Amniotic epithelial cell (primary cell): ENCODE measurements at regions not wholly inside any gene's neighbourhood (a gene's known extent, or its start where the extent isn't known, plus 50 kb on each side); places are given as distances from the start of the nearest gene placed in this dataset.
"Not testable (repeated sequence)": the region's sequence is repeated elsewhere in the genome, so short reads cannot be mapped to it uniquely, and the experiment has no call there.

Source experiments
- DNase-seq: peaks from one replicate; pipeline ENCODE4 v3.0.0-alpha.2; 2010; ENCODE audit warnings: low read depth

DNA sequence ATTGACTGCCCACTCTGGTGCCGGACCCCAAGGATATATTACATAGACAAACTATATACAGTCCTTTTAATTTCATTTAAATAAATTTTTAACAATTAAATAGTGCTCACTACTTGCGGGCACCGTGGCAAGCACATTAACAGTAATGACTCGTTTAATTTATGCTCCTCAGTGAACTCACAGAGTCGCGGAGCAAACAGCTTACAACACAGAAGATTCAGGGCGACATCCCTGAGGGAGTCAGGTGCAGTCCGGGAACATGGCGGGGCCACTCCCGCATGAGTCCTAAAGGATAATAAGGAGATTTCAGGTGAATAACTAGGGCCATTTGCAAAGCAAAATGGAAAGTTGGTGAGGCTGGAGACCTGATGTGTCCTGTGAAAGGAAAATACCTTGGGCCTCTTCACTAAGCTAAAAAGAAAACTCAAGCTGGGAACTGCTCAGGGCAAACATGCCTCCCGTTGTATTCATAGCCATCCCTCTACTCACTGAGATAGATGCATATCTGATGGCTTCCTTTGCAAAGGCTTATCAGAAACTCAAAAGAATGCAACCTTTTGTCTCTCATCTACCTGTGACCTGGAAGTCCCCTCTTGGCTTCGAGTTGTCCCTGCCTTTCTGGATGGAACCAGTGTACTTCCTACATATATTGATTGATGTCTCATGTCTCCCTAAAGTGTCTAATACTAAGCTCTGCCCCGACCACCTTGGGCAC is 125.6 kb downstream of the KLF6 start:
- no peak for DNase-seq

DNA sequence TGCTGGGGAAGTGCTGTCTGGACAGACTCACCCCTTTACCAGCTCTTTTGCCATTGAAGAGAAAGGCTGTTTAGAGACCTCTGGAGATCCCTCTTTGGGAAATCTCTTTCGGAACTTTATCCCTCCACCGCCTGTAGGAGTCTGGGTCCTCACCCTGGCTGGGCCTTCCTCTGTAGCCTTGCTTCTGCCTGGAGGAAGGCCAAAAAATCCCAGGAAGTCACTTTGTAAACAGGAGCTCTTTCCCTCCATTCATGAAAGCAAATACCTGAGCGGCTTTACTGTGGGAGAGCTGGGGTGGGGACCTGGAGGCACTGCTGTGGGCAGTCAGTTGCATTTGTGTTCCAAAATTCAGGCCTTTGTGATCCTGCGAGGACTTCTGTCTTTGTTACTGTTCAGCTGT is 126.2 kb downstream of the KLF6 start:
- DNase-seq, result no peak

- no peak for DNase-seq
Measured at GRCh38 chr10:3656214-3656613, 128.8 kb downstream of the KLF6 start.

GRCh38 chr10:3655528-3655927 is 129.5 kb downstream of the KLF6 start:
- DNase-seq, result peak; percentile 17

GRCh38 chr10:3654980-3655379 is 130.0 kb downstream of the KLF6 start:
- no peak for DNase-seq

- DNase-seq, result peak; percentile 20
Measured at GRCh38 chr10:3654496-3654895, 130.5 kb downstream of the KLF6 start.

DNA sequence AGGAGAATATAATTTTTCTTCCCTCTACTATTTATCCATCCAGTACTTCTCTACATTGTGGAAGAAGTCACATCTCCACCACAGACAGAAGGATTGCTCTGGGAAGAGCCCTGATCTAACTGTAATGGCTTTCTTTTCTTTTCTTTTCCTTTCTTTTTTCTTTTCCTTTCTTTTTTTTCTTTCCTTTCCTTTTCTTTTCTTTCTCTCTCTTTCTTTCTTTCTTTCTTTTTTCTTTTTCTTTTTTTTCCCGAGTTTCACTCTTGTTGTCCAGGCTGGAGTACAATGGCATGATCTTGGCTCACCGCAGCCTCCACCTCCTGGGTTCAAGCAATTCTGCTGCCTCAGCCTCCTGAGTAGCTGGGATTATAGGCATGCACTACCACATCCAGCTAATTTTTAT is 131.7 kb downstream of the KLF6 start:
- DNase-seq, result not testable (repeated sequence)

DNA sequence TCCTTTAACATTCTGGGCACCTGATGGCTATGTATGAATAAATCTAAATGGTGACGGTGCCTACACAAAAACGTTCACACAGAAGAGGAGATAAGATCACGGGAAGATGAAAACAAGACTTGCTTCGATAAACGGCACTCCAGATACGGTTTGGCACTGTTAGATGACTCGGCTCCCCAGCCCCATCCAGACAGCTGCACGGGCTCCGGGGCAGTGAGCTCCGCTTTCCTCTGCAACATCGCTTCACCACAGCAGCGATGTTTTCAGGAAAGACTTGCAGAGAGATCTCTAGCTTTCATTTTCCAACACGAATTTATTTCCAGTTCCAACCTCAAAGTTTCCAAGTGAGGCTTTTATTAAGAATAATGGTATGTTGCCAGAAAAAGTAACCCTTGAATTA is 132.1 kb downstream of the KLF6 start:
- peak; percentile 34 for DNase-seq

DNA sequence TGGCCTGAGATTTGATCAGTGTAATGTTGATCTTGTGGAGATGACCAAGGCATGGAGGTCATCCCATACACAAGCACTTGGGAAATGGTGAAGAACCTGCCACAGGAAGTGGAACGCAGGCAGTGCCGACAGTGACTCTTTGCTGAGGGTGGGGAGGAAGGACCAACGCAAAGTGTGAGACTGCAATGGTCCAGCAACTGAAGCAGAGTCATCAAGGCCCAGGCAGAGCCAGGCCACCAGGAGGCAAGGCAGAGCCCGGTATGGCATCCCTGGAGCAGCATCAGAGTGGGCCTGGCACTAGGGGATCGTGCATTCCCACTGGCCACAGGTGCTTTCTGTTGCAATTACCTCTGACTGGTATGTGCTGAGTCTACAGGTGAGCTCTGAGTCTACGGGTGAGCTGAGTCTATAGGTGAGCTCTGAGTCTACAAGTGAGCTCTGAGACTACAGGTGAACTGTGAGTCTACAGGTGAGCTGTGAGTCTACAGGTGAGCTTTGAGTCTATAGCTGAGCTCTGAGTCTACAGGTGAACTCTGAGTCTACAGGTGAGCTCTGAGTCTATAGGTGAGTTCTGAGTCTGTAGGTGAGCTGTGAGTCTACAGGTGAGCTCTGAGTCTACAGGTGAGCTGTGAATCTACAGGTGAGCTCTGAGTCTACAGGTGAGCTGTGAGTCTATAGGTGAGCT is 132.9 kb downstream of the KLF6 start:
- no peak for DNase-seq

DNA sequence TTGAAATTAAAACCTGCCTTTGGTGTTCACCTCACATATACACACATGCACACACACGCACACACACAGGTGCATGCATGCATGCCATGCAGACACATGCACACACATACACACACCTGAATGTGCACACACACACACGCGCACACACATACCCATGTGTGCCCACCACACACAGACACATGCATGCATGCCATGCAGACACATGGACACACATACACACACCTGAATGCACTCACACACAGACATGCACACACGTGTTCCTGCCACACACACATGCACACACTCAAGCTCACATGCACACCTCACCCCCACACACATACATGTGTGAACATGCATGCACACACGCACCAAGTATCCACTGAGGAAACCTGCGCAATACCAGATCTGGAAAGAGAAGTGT is 136.4 kb downstream of the KLF6 start:
- no peak for DNase-seq

DNA sequence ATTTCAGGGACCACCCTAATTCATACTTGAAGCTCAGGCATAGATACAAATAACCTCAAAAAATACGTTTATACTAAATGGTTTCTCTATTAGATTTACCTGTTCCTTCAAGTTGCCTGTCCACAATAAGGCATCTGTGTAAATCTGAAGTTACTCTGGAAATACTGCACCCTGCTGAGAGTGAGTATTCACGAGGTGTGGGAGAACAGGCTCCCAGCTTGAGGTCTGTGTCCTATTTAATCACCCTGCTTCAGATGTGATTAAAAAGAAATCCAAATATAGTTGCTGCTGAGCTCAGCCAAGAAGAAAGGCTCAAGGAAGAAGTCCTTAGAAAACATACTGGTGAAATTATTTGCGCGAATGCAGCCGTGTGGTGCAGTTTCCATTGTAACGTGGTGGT is 136.8 kb downstream of the KLF6 start:
- no peak for DNase-seq

DNA sequence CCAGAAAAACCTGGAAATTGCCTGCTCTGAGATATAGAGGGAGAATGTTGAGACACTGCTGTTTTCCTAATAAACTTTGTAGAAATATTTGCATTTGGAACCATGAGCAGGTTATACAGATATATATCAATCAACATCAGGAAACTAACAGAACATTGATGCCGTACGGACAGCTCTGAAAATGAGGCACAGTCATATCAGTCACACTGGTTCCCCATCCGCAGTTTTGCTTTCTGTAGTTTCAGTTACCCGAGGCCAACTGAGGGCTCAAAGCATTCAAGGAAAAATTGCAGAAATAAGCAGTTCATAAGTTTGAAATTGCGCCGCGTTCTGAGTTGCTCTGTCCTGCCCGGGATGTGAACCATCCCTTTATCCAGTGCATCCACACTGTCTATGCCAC is 137.9 kb downstream of the KLF6 start:
- no peak for DNase-seq

DNA sequence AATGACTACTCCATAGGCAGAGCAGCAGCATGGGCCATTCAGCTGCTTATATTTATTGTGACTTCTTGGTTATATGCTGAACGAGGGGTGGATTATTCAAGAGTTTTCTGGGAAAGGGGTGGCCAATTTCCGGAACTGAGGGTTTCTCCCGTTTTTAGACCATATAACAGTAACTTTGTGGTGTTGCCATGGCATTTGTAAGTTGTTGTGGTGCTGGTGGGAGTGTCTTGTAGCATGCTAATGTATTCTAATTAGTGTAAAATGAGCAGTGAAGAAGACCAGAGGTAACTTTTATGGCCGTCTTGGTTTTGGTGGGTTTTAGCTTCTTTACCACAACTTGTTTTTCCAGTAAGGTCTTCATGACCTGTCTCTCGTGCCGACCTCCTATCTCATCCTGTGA is 139.6 kb downstream of the KLF6 start:
- DNase-seq, result no peak

DNA sequence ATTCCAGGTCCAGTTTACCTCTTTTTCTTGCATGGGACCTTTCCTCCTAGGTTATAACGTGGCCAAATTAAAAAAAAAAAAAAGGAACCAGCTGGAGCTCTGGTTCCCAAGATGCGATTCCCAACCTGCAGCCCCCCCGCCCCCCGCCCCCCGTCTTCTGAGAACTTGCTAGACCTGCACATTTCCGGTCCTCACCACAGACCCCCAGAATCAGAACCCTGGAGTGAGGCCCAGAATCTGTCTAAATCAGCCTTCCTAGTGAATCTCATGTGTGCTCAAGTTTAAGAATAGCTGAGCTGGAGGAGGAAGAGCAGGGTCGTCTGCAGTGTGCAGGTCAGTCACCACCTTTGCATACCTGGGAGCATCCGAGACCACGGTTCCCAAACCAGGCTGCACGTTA is 144.2 kb downstream of the KLF6 start:
- no peak for DNase-seq

DNA sequence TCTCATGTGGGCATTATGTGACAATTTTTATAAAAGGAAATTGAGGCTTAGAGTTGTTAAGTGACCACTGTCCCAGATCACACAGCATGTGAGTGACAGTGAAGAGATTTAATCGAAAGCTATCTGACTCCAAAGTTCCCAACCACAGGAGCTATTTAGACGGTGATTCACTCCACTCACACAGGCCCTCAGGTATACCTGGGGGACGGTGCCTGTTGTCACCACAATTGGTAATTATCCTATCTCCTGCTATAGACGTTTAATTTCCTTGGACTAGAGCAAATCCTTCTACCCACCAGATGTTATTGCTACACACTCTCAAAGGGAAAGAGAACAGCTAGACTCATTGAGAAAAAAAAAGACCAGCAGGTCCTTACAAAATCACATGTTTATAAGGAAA is 145.5 kb downstream of the KLF6 start:
- no peak for DNase-seq

DNA sequence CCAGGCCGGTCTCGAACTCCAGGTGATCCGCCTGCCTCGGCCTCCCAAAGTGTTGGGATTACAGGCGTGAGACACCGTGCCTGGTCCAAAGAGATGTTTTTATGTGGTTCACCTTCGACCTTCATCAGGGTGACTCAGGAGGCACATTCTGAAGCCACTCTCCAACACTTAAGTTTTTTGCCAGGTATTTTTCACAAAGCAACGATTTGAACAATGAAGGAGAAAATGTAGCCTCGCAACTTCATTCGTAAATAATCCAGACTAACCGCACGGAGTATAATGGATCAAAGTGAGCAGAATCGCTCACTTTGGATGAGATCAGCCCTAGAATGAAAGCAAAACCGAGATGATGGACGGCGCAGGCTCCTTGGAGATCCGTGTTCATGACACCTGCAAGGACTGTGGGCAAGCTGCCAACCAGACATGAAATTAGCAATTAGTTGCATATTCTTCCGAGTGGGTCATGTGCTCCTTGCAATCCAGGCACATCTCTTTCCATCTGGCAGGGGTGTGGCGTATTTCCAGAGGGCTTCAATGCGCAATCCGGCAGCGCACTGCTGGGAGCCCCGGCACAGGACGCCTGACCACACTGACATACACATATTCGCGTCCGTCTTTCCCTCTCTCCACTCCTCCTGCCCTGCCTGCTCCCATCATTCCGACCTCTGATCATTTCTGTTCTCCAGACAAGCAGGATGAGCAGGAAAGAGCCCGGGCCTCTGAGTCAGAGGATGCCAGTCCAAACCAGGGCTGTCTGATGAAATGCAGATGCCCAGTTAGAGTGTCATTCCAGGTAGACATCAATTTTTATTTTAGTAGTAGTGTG is 148.4 kb downstream of the KLF6 start:
- DNase-seq, result no peak

- no peak for DNase-seq
Measured at GRCh38 chr10:3635697-3636096, 149.3 kb downstream of the KLF6 start.

DNA sequence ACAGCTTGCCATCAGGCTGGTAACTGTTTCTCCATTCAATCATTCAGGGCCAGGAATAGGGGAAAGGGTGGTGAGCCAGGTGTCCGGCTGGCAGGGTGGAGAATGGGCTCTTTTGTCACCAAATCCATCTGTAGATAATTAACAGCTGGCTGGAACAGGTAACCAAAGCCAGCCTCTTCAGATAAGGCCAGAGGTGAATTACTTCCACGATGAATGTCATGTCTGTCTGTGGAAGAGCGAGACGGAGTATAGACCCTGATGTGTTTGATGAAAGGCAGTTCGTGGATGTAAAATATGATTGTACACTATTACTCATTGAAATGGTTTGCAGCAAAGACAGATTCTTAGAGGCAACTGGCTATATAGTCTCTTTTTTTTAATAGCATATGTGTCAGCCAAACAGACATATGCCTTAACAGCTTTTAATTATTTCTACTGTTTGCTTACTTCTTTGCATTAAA is 149.8 kb downstream of the KLF6 start:
- DNase-seq, result no peak

- not testable (repeated sequence) for DNase-seq
Measured at GRCh38 chr10:3634646-3635045, 150.4 kb downstream of the KLF6 start.

- peak; percentile 37 for DNase-seq
Measured at GRCh38 chr10:3631701-3632330, 153.2 kb downstream of the KLF6 start.

DNA sequence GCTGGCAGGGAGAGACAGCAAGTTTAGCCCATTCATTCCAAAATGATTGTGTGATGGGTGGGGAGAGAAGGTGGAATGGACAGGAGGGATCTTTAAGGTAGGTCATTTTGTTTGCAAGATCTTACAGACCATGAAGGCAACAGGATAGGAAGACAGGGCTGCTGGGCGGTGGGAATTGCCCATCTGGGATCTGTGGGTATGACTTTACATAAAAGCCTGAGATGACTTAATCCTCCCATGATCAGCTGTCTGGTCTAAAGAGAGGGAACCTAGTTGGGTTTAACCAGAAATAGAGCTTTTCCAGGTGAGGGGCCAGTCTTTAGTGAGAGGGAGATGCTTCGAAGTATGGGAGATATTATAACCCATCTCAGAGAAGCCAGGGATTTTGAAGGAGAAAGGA is 153.7 kb downstream of the KLF6 start:
- DNase-seq, result no peak

DNA sequence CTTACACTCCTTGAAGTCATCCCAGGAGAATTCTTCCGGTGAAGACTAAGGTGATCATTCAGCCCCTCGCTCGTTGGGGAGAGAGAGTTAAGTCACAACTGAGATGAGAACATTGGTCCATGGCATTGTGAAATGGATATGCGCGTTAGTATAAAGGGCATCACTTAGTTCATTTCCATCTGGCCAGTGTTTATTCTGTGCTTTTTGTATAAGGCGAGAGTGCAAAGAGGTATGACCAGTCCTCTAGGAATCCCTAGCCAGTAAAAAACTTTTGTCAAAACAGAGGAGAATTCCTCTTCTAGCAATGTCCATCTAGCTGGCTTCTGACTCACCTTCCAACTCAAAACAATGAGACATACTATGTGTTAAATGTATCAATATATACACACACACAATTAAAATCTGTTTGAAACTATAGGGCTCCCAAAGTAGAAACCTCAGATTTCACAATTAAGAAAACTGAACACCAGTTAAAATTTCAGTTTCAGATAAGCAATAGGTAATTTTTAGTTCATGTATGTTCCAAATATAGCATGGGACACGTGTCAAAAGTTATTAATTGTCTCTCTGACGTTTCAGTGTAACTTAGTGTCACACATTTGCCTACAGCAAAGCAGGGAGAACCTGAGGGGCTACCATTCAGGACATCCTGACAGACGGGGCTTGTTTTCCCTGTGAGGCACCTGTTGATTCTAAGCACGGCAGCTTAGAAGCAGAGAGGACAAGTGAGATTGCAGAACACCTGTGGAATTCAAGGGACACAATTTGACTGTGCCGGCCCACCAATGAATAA is 158.9 kb downstream of the KLF6 start:
- DNase-seq, result peak; percentile 64
